GM12878 (cell line): ENCODE measurements at regions not wholly inside any gene's neighbourhood (a gene's known extent, or its start where the extent isn't known, plus 50 kb on each side); places are given as distances from the start of the nearest gene placed in this dataset.

ENCODE experiments used
- CBX5 ChIP-seq: sonication (generic); IDR thresholded peaks from 2 replicates; pipeline ENCODE4 v1.6.1; 2016; ENCODE audit warnings: low read depth, moderate library complexity, mild to moderate bottlenecking, inconsistent platforms
- EED ChIP-seq: sonication (generic); IDR thresholded peaks from 2 replicates; pipeline ENCODE4 v1.6.1; 2016; ENCODE audit warnings: antibody characterized with exemption, low read depth
- HCFC1 ChIP-seq: fragments of 150-350 bp; IDR thresholded peaks from 2 replicates; pipeline ENCODE4 v1.6.1; 2014; ENCODE audit warnings: low read length
- KDM1A ChIP-seq: fragments of 200-600 bp; sonication (generic); IDR thresholded peaks from 2 replicates; pipeline ENCODE4 v1.6.1; 2016; ENCODE audit warnings: borderline replicate concordance
- TBL1XR1 ChIP-seq: IDR thresholded peaks from 2 replicates; pipeline ENCODE4 v1.6.1; 2012; ENCODE audit warnings: low read depth, low read length, improper control_type of control experiment
- ZNF207 ChIP-seq: fragments of 450-650 bp; IDR thresholded peaks from 2 replicates; pipeline ENCODE4 v1.6.1; 2014; ENCODE audit warnings: antibody characterized with exemption, mild to moderate bottlenecking, borderline replicate concordance
- TF ChIP-seq, protein P1 (sequence below): fragments of 450-650 bp; IDR thresholded peaks from 2 replicates; pipeline ENCODE4 v1.6.1; 2016; ENCODE audit warnings: mild to moderate bottlenecking, moderate library complexity, borderline replicate concordance
- TF ChIP-seq, protein P2 (sequence below): IDR thresholded peaks from 2 replicates; pipeline ENCODE4 v1.6.1; 2011; ENCODE audit warnings: mild to moderate bottlenecking, low read depth, low read length, moderate library complexity; ENCODE audit not compliant: insufficient replicate concordance

DNA sequence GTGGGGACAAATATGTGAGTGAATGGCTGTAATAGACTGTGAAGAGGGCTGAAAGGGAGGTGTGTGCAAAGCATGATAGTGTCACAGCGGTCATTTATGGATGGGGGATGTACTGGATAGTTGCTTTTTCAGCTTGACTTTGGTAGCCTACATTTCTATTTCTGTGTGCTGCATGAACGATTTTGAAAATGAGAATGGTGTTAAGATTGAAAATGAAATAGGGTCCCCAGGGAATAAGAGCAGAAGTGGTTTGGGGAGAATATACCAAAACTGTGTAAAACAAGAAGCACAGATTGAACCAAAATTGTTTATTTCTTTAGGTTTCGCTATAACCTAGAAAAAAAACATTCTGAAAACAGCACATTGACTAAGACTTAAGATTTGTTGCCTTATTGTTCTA, 58.8 kb upstream of the CLNK start (continued):
- TF ChIP-seq, protein P1, sequence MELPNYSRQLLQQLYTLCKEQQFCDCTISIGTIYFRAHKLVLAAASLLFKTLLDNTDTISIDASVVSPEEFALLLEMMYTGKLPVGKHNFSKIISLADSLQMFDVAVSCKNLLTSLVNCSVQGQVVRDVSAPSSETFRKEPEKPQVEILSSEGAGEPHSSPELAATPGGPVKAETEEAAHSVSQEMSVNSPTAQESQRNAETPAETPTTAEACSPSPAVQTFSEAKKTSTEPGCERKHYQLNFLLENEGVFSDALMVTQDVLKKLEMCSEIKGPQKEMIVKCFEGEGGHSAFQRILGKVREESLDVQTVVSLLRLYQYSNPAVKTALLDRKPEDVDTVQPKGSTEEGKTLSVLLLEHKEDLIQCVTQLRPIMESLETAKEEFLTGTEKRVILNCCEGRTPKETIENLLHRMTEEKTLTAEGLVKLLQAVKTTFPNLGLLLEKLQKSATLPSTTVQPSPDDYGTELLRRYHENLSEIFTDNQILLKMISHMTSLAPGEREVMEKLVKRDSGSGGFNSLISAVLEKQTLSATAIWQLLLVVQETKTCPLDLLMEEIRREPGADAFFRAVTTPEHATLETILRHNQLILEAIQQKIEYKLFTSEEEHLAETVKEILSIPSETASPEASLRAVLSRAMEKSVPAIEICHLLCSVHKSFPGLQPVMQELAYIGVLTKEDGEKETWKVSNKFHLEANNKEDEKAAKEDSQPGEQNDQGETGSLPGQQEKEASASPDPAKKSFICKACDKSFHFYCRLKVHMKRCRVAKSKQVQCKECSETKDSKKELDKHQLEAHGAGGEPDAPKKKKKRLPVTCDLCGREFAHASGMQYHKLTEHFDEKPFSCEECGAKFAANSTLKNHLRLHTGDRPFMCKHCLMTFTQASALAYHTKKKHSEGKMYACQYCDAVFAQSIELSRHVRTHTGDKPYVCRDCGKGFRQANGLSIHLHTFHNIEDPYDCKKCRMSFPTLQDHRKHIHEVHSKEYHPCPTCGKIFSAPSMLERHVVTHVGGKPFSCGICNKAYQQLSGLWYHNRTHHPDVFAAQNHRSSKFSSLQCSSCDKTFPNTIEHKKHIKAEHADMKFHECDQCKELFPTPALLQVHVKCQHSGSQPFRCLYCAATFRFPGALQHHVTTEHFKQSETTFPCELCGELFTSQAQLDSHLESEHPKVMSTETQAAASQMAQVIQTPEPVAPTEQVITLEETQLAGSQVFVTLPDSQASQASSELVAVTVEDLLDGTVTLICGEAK: no peak
- TF ChIP-seq ZNF207 (no peak), TBL1XR1 (peak; percentile 93), EED (peak; percentile 63), HCFC1 (no peak), KDM1A (no peak), CBX5 (peak; percentile 69; the same call in 1 of the 2 replicates)
- TF ChIP-seq, protein P2, sequence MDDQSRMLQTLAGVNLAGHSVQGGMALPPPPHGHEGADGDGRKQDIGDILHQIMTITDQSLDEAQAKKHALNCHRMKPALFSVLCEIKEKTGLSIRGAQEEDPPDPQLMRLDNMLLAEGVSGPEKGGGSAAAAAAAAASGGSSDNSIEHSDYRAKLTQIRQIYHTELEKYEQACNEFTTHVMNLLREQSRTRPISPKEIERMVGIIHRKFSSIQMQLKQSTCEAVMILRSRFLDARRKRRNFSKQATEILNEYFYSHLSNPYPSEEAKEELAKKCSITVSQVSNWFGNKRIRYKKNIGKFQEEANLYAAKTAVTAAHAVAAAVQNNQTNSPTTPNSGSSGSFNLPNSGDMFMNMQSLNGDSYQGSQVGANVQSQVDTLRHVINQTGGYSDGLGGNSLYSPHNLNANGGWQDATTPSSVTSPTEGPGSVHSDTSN: no peak
